Heart left ventricle (tissue), 13 donors: ENCODE measurements at regions not wholly inside any gene's neighbourhood (a gene's known extent, or its start where the extent isn't known, plus 50 kb on each side); places are given as distances from the start of the nearest gene placed in this dataset.

Experiments
- CTCF ChIP-seq, 12 donors: fragments of 200-600 bp; sonication (generic) in 4 of 12; IDR thresholded peaks; one replicate each; pipeline versions ENCODE4 v1.5.0 to v1.8.0; 2018 to 2022; ENCODE audit warnings: antibody characterized with exemption in 12 of 12, mild to moderate bottlenecking in 5 of 12
- POLR2A ChIP-seq, 2 donors: fragments of 450-650 bp; IDR thresholded peaks; one replicate each; pipeline ENCODE4 v1.6.1; 2017; ENCODE audit warnings: antibody characterized with exemption in 2 of 2, mild to moderate bottlenecking in 2 of 2, moderate library complexity in 2 of 2
- donor health status: ischemic (EF 13 %, LVEDD 7.1; RV severe dilation, severe dysfunction).
- donor health status: DM: no; HTN: yes; CAD: no.
- donor health status: DM: no; HTN: no; CAD: no.
- donor health status: ischemic (EF 25% LVEDD 6.9; RV normal size, moderate dysfunction).
- donor health status: ischemic (EF 25% LVEDD 5.7; RV mildly dilated, moderate dysfunction).
- donor health status: ischemic (EF 35%, LVEDD 5.7; RV mildly dilated, moderate dysfunction).
- donor health status: nonischemic (EF 11% LVEDD 7.7; RV severe dilation, severe dysfunction).
- donor health status: DM: yes; HTN: yes; CAD: no.
- donor health status: PGD.
- donor health status: ischemic (EF 29% LVEDD 5.4; RV normal size, mild dysfunction).
- donor health status: nonischemic (EF 23%, LVEDD 6.1; RV moderate dilation, normal function).

GRCh38 chr7:153190986-153191385 is 431.4 kb downstream of the ACTR3B start:
- TF ChIP-seq CTCF (IDR thresholded peaks at IDR 0.05) (no peak), POLR2A (IDR thresholded peaks at IDR 0.05) (no peak)
